A549 (cell line): ENCODE measurements at regions not wholly inside any gene's neighbourhood (a gene's known extent, or its start where the extent isn't known, plus 50 kb on each side); places are given as distances from the start of the nearest gene placed in this dataset.

Experiments
- CBX2 ChIP-seq: fragments of 200-600 bp; sonication (generic); IDR thresholded peaks from 2 replicates; pipeline ENCODE4 v1.6.1; 2016; ENCODE audit warnings: low read depth, mild to moderate bottlenecking, borderline replicate concordance
- CHD2 ChIP-seq: fragments of 150-350 bp; IDR thresholded peaks from 2 replicates; pipeline ENCODE4 v1.6.1; 2014; ENCODE audit warnings: low read length; ENCODE audit not compliant: partially characterized antibody
- RAD21 ChIP-seq, 2 experiments: fragments of >200 bp in 1 of 2; sonication (Bioruptor Twin) in 1 of 2; formaldehyde crosslinking in 1 of 2; IDR thresholded peaks in 1 of 2; conservative IDR thresholded peaks in 1 of 2; 2 replicates in 1 of 2; 3 replicates in 1 of 2; pipeline ENCODE4 v1.6.1; 2012 to 2018; ENCODE audit warnings: inconsistent platforms in 1 of 2

DNA sequence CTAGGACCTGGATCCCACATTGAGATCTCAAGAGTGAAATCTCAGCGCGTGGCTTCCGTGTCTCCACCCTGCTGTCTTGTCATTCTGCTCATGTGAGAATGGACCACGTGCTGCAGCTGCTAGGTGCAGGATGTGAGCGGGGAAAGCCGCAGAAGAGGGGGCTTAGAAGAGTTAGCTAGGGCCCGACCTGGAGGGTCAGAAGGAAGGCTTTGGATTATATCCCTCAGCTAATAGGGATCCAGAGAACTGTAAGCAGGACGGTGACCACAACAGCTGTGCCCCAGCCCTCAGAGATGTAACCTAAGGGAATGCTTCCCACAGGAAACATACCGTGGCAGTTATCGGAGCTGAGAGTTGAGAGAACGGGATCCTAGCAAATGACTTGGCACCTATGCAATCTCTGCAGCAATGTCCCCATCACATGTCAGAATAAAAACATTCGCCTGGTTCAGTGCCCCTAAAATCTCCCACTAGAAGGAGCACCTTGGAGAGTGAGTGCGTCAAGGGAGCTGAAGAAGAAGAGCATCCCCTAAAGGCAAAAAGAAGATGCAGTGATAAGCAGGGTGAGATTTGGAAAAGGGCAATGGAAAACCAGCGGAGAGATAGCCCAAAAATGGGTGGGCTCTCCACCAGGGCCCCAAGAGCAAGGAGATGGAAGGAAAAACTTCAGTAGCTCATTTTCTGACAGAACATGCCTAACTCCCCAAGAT is 76.9 kb upstream of the ST8SIA2 start:
- no peak for TF ChIP-seq RAD21 (conservative IDR thresholded peaks at IDR 0.05 in 1 of 2, IDR thresholded peaks at IDR 0.05 in 1 of 2)
- no peak for TF ChIP-seq CHD2
- no peak for TF ChIP-seq CBX2
